ENCODE measurements at regions not wholly inside any gene's neighbourhood (a gene's known extent, or its start where the extent isn't known, plus 50 kb on each side); places are given as distances from the start of the nearest gene placed in this dataset.

DNA sequence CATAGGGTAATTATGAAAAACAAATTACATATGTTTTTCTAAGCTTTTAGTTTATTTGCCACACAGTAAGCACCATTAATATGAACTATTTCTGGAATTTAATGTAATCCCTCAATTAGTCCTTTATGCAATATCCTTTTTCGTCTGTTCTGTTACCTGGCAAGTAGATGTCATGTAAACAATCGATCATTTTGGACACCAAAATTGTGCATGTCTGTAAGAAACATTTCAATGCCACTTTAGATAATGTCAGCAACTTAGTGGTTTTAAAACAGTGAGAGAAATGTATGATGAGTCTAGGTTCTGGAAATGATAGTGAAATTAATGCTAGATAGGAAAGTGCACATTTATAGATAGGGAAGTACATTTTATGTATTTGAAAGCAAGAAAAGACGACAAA lies 986.6 kb downstream of the ZPLD1 start:
- H2BK120ac ChIP-seq (replicated peaks; ENCODE audit: low read depth, low read length), result no peak overlapping the region
- DNase-seq (ENCODE audit: low read depth in 1 of 2, low spot score in 2 of 2) (no peak), FAIRE-seq (no peak)
- no peak overlapping the region for H2AK5ac ChIP-seq (ENCODE audit: low read depth, low read length)
- no peak overlapping the region for H3K9ac ChIP-seq (replicated peaks in 1 of 4; ENCODE audit: extremely low read depth in 1 of 4, low read depth in 3 of 4, low read length in 3 of 4)
- 93% methylated on average over 3 of the region's 3 CpGs; no CpG with 5 or more reads in 1 of the 2 experiments for WGBS, 2 experiments (ENCODE audit: extremely low coverage in 1 of 2, insufficient coverage in 1 of 2, insufficient read length in 1 of 2, insufficient replicate concordance in 2 of 2, low coverage in 1 of 2, low lambda C conversion rate in 2 of 2, missing lambda C conversion rate in 1 of 2)
- H2BK5ac ChIP-seq (ENCODE audit: low read depth, low read length), result no peak overlapping the region
- H3K23me2 ChIP-seq (ENCODE audit: low read depth, low read length), result no peaks in the 10 kb centered on the region
- H3K27ac ChIP-seq (ENCODE audit: low read depth, low read length), result no peak overlapping the region
- H4K20me1 ChIP-seq (replicated peaks in 1 of 2; ENCODE audit: control insufficient read depth in 1 of 2, insufficient read depth in 2 of 2, low read length in 2 of 2), result no peaks in the 10 kb centered on the region
- no peak overlapping the region for H3K14ac ChIP-seq (ENCODE audit: insufficient read length)
- no peaks in the 10 kb centered on the region for H3K9me3 ChIP-seq (ENCODE audit: insufficient read depth in 2 of 2, low read depth in 1 of 2, low read length in 1 of 2)
- H2BK12ac ChIP-seq (ENCODE audit: low read depth, low read length), result no peak overlapping the region
- no peaks in the 10 kb centered on the region for H3K4me1 ChIP-seq (replicated peaks in 1 of 4; ENCODE audit: control insufficient read depth in 3 of 4, insufficient read depth in 4 of 4, low read length in 3 of 4)
- no peak overlapping the region for H2AFZ ChIP-seq (ENCODE audit: low read length)
- H4K8ac ChIP-seq (ENCODE audit: extremely low read depth, insufficient read depth, low read length), result no peak overlapping the region
- H2BK20ac ChIP-seq (ENCODE audit: low read length), result no peak overlapping the region
- H3K18ac ChIP-seq (ENCODE audit: extremely low read depth, low read length), result no peak overlapping the region
- H3K23ac ChIP-seq (ENCODE audit: insufficient read length), result no peak overlapping the region
- CTCF ChIA-PET (ENCODE audit: partially characterized antibody), result interaction anchor here (0.6 to 1.4 kb wide), 2 partner anchors 12 to 19 kb away, joined by 3 to 5 read pairs; no protein-coding TSS in a partner anchor
- no peaks in the 10 kb centered on the region for H3K79me1 ChIP-seq (ENCODE audit: low read depth, low read length)
- no peak overlapping the region for H3K4me2 ChIP-seq (ENCODE audit: insufficient read depth in 1 of 2, low read depth in 2 of 2, low read length in 2 of 2)
- no peak overlapping the region for H4K91ac ChIP-seq (replicated peaks; ENCODE audit: insufficient read length, low read length)
- POLR2A ChIA-PET (ENCODE audit: partially characterized antibody), result no interaction called here
- H3K4ac ChIP-seq (replicated peaks; ENCODE audit: insufficient read length, low read depth, low read length), result no peak overlapping the region
- no peaks in the 10 kb centered on the region for H3K27me3 ChIP-seq (replicated peaks in 1 of 4; ENCODE audit: control insufficient read depth in 3 of 4, extremely low read depth in 1 of 4, insufficient read depth in 3 of 4, low read length in 3 of 4)
- H3K4me3 ChIP-seq (ENCODE audit: extremely low read depth in 1 of 4, insufficient read depth in 2 of 4, low read depth in 3 of 4, low read length in 4 of 4), result no peak overlapping the region
- no peak overlapping the region for H4K5ac ChIP-seq (ENCODE audit: insufficient read length, low read depth, low read length)
- H3K36me3 ChIP-seq (ENCODE audit: control insufficient read depth in 2 of 4, insufficient read depth in 4 of 4, low read length in 3 of 4), result no peaks in the 10 kb centered on the region
- H3K56ac ChIP-seq (replicated peaks; ENCODE audit: insufficient read length, low read depth, low read length), result no peak overlapping the region
- no peaks in the 10 kb centered on the region for H3K79me2 ChIP-seq (ENCODE audit: control insufficient read depth in 1 of 2, insufficient read depth in 2 of 2, low read length in 2 of 2)
- no peak overlapping the region for H2BK15ac ChIP-seq (ENCODE audit: low read length)
- TF ChIP-seq, protein P1, sequence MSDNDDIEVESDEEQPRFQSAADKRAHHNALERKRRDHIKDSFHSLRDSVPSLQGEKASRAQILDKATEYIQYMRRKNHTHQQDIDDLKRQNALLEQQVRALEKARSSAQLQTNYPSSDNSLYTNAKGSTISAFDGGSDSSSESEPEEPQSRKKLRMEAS (IDR thresholded peaks at IDR 0.05), result no peak
- no peak for TF ChIP-seq EGR1 (IDR thresholded peaks at IDR 0.05; ENCODE audit: borderline replicate concordance, low read depth, low read length)
- TF ChIP-seq TBP (IDR thresholded peaks at IDR 0.05; ENCODE audit: low read depth, low read length), result no peak
- TF ChIP-seq BRCA1 (IDR thresholded peaks at IDR 0.05; ENCODE audit: low read depth, low read length), result no peak
- TF ChIP-seq, protein P2, sequence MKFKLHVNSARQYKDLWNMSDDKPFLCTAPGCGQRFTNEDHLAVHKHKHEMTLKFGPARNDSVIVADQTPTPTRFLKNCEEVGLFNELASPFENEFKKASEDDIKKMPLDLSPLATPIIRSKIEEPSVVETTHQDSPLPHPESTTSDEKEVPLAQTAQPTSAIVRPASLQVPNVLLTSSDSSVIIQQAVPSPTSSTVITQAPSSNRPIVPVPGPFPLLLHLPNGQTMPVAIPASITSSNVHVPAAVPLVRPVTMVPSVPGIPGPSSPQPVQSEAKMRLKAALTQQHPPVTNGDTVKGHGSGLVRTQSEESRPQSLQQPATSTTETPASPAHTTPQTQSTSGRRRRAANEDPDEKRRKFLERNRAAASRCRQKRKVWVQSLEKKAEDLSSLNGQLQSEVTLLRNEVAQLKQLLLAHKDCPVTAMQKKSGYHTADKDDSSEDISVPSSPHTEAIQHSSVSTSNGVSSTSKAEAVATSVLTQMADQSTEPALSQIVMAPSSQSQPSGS (IDR thresholded peaks at IDR 0.05; ENCODE audit: low read length), result no peak
- no peak for TF ChIP-seq TCF12 (IDR thresholded peaks at IDR 0.05; ENCODE audit: low read depth, low read length)
- no peak for TF ChIP-seq CEBPB (IDR thresholded peaks at IDR 0.05; ENCODE audit: low read depth, low read length)
- TF ChIP-seq SIRT6 (IDR thresholded peaks at IDR 0.05; ENCODE audit: low read length), result no peak
- no peak for TF ChIP-seq TEAD4 (IDR thresholded peaks at IDR 0.05; ENCODE audit: low read depth, low read length)
- TF ChIP-seq ASH2L (IDR thresholded peaks at IDR 0.05; ENCODE audit: low read length), result no peak
- TF ChIP-seq, protein P3, sequence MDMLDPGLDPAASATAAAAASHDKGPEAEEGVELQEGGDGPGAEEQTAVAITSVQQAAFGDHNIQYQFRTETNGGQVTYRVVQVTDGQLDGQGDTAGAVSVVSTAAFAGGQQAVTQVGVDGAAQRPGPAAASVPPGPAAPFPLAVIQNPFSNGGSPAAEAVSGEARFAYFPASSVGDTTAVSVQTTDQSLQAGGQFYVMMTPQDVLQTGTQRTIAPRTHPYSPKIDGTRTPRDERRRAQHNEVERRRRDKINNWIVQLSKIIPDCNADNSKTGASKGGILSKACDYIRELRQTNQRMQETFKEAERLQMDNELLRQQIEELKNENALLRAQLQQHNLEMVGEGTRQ (IDR thresholded peaks at IDR 0.05; ENCODE audit: low read length), result no peak
- TF ChIP-seq SRF (IDR thresholded peaks at IDR 0.05; ENCODE audit: low read depth, low read length), result no peak
- TF ChIP-seq POU5F1 (IDR thresholded peaks at IDR 0.05; ENCODE audit: low read depth, low read length), result no peak
- TF ChIP-seq KDM1A (IDR thresholded peaks at IDR 0.05; ENCODE audit: borderline replicate concordance, low read length), result no peak
